ENCODE measurements at regions not wholly inside any gene's neighbourhood (a gene's known extent, or its start where the extent isn't known, plus 50 kb on each side); places are given as distances from the start of the nearest gene placed in this dataset.

GRCh38 chr3:176969066-176969465 is 228.2 kb downstream of the TBL1XR1 start:
- no peak for DNase-seq

- no peak for DNase-seq
Observed at GRCh38 chr3:176968631-176969030, 228.7 kb downstream of the TBL1XR1 start.

- no peak for DNase-seq
Observed at GRCh38 chr3:176967522-176967921, 229.8 kb downstream of the TBL1XR1 start.

GRCh38 chr3:176964661-176965060 is 232.6 kb downstream of the TBL1XR1 start:
- no peak for DNase-seq

- DNase-seq = no peak
Observed at GRCh38 chr3:176961916-176962315, 235.4 kb downstream of the TBL1XR1 start.

- DNase-seq = no peak
Observed at GRCh38 chr3:176959867-176960266, 237.4 kb downstream of the TBL1XR1 start.

GRCh38 chr3:176958560-176958959 is 238.7 kb downstream of the TBL1XR1 start:
- no peak for DNase-seq

GRCh38 chr3:176954517-176954916 is 242.8 kb downstream of the TBL1XR1 start:
- DNase-seq = no peak

GRCh38 chr3:176953106-176954060 is 243.9 kb downstream of the TBL1XR1 start:
- no peak for DNase-seq

- DNase-seq = no peak
Observed at GRCh38 chr3:176951586-176952292, 245.5 kb downstream of the TBL1XR1 start.

- no peak for DNase-seq
Observed at GRCh38 chr3:176951144-176951543, 246.1 kb downstream of the TBL1XR1 start.

GRCh38 chr3:176950743-176951142 is 246.5 kb downstream of the TBL1XR1 start:
- DNase-seq = no peak

- DNase-seq = no peak
Observed at GRCh38 chr3:176948151-176948550, 249.1 kb downstream of the TBL1XR1 start.

GRCh38 chr3:176946202-176946601 is 251.1 kb downstream of the TBL1XR1 start:
- DNase-seq = no peak

- no peak for DNase-seq
Observed at GRCh38 chr3:176942305-176942704, 255.0 kb downstream of the TBL1XR1 start.

GRCh38 chr3:176941689-176942088 is 255.6 kb downstream of the TBL1XR1 start:
- DNase-seq = no peak

- peak; percentile 76 for DNase-seq
Observed at GRCh38 chr3:176939022-176939817, 258.1 kb downstream of the TBL1XR1 start.

- no peak for DNase-seq
Observed at GRCh38 chr3:176937994-176938393, 259.3 kb downstream of the TBL1XR1 start.

- no peak for DNase-seq
Observed at GRCh38 chr3:176937541-176937940, 259.7 kb downstream of the TBL1XR1 start.

- no peak for DNase-seq
Observed at GRCh38 chr3:176935194-176935888, 261.9 kb downstream of the TBL1XR1 start.

- DNase-seq = no peak
Observed at GRCh38 chr3:176934698-176935097, 262.6 kb downstream of the TBL1XR1 start.

GRCh38 chr3:176933704-176934103 is 263.6 kb downstream of the TBL1XR1 start:
- no peak for DNase-seq

GRCh38 chr3:176932433-176932832 is 264.8 kb downstream of the TBL1XR1 start:
- no peak for DNase-seq
